Kidney epithelial cell (primary cell): ENCODE measurements at regions not wholly inside any gene's neighbourhood (a gene's known extent, or its start where the extent isn't known, plus 50 kb on each side); places are given as distances from the start of the nearest gene placed in this dataset.

Source experiments
- DNase-seq: peaks from one replicate; pipeline ENCODE4 v3.0.0-alpha.2; 2010; ENCODE audit warnings: low read depth
- H3K27me3 ChIP-seq: 2 replicates; pipeline ENCODE4 v1.6.0; 2011; ENCODE audit warnings: low read length; ENCODE audit not compliant: control insufficient read depth, insufficient read depth
- H3K36me3 ChIP-seq: 2 replicates; pipeline ENCODE4 v1.5.1; 2011; ENCODE audit warnings: low read length; ENCODE audit not compliant: control insufficient read depth, insufficient read depth
- H3K4me3 ChIP-seq: 2 replicates; pipeline ENCODE4 v1.5.1; 2011; ENCODE audit warnings: low read depth, mild to moderate bottlenecking, control low read depth, low read length
- CTCF ChIP-seq: IDR thresholded peaks from 2 replicates; pipeline ENCODE4 v1.5.1; 2011; ENCODE audit warnings: mild to moderate bottlenecking, moderate library complexity, low read length, control low read depth, inconsistent platforms; ENCODE audit not compliant: insufficient read depth, poor library complexity, severe bottlenecking

- no peak for TF ChIP-seq CTCF
- no peak for DNase-seq
- H3K27me3 ChIP-seq, result no peaks in the 10 kb centered on the region
- no peaks in the 10 kb centered on the region for H3K36me3 ChIP-seq
- H3K4me3 ChIP-seq, result no peak overlapping the region
Observed at GRCh38 chr13:100733261-100733660, 58.7 kb upstream of the TMTC4 start.

- no peaks in the 10 kb centered on the region for H3K27me3 ChIP-seq
- no peak for TF ChIP-seq CTCF
- no peak for DNase-seq
- no peaks in the 10 kb centered on the region for H3K36me3 ChIP-seq
- H3K4me3 ChIP-seq, result no peak overlapping the region
Observed at GRCh38 chr13:100728201-100728600, 53.6 kb upstream of the TMTC4 start.

- no peaks in the 10 kb centered on the region for H3K27me3 ChIP-seq
- no peak overlapping the region for H3K4me3 ChIP-seq
- no peaks in the 10 kb centered on the region for H3K36me3 ChIP-seq
- DNase-seq, result no peak
- no peak for TF ChIP-seq CTCF
Observed at GRCh38 chr13:100725472-100725871, 50.9 kb upstream of the TMTC4 start.

GRCh38 chr13:100724568-100724967 is 50.0 kb upstream of the TMTC4 start:
- H3K27me3 ChIP-seq, result no peaks in the 10 kb centered on the region
- H3K36me3 ChIP-seq, result no peaks in the 10 kb centered on the region
- no peak for TF ChIP-seq CTCF
- DNase-seq, result no peak
- no peak overlapping the region for H3K4me3 ChIP-seq
